ENCODE measurements at regions not wholly inside any gene's neighbourhood (a gene's known extent, or its start where the extent isn't known, plus 50 kb on each side); places are given as distances from the start of the nearest gene placed in this dataset.

- Histone ChIP-seq H3K4me2 (no peak overlapping the region), H3K4me3 (no peak overlapping the region), H3K27ac (ENCODE audit: low read depth) (no peak overlapping the region), H2AFZ (no peak overlapping the region), H4K20me1 (replicated peaks; ENCODE audit: insufficient read depth) (no peaks in the 10 kb centered on the region), H3F3A (replicated peaks; ENCODE audit: low read depth) (no peaks in the 10 kb centered on the region), H3K27me3 (ENCODE audit: insufficient read depth) (no peaks in the 10 kb centered on the region), H3K36me3 (ENCODE audit: insufficient read depth) (no peaks in the 10 kb centered on the region), H3K4me1 (ENCODE audit: insufficient read depth) (no peaks in the 10 kb centered on the region), H3K9me2 (ENCODE audit: insufficient read depth) (no peaks in the 10 kb centered on the region), H3K79me2 (replicated peaks; ENCODE audit: insufficient read depth) (no peaks in the 10 kb centered on the region)
- ATAC-seq (no peak), DNase-seq (ENCODE audit: low spot score) (no peak)
- H3K9me3 Mint-ChIP-seq, result no peaks in the 10 kb centered on the region
- TF ChIP-seq ZNF114 (CRISPR knock-in tag; IDR thresholded peaks at IDR 0.05), result no peak
- TF ChIP-seq CTCF (conservative IDR thresholded peaks at IDR 0.05; ENCODE audit: low read depth in 2 of 2), result no peak
- no peak for TF ChIP-seq CREB1 (CRISPR knock-in tag; IDR thresholded peaks at IDR 0.05; ENCODE audit: low read depth)
- no peak for TF ChIP-seq JUNB (IDR thresholded peaks at IDR 0.05; ENCODE audit: unreplicated experiment)
- no peak for TF ChIP-seq NANOG (IDR thresholded peaks at IDR 0.05; ENCODE audit: borderline replicate concordance)
- TF ChIP-seq ZNF331 (CRISPR knock-in tag; IDR thresholded peaks at IDR 0.05; ENCODE audit: low read depth), result no peak
- no peak for TF ChIP-seq EZH2 (IDR thresholded peaks at IDR 0.05; ENCODE audit: low read depth, unreplicated experiment)
- no peak for TF ChIP-seq EZH2phosphoT487 (IDR thresholded peaks at IDR 0.05; ENCODE audit: unreplicated experiment)
- TF ChIP-seq ZNF462 (CRISPR knock-in tag; IDR thresholded peaks at IDR 0.05), result no peak
- H3K4me1 Mint-ChIP-seq, result no peaks in the 10 kb centered on the region; the same call in 2 of the 3 replicates
- no peak overlapping the region for H3K27ac Mint-ChIP-seq
- no peaks in the 10 kb centered on the region for H3K27me3 Mint-ChIP-seq (ENCODE audit: insufficient read depth, low read depth, poor library complexity)
- no peak overlapping the region for H3K4me3 Mint-ChIP-seq
- H3K36me3 Mint-ChIP-seq (ENCODE audit: low read depth), result no peaks in the 10 kb centered on the region
Observed at GRCh38 chr18:41009926-41010325, 945.1 kb upstream of the PIK3C3 start.

Measured in GM23338 (cell line).